Inflammatory macrophage treated with lipopolysaccharide for 4 hours (primary cell): ENCODE measurements at regions not wholly inside any gene's neighbourhood (a gene's known extent, or its start where the extent isn't known, plus 50 kb on each side); places are given as distances from the start of the nearest gene placed in this dataset.

Source experiments
- DNase-seq: peaks from one replicate; pipeline ENCODE4 v3.0.0-alpha.2; 2020

- no peak for DNase-seq
These were observed 290.4 kb upstream of the TNP1 start for GRCh38 chr2:217150236-217150635.

GRCh38 chr2:217149087-217149660 lies 289.3 kb upstream of the TNP1 start:
- no peak for DNase-seq

- no peak for DNase-seq
These were observed 288.0 kb upstream of the TNP1 start for GRCh38 chr2:217147818-217148217.

- DNase-seq = no peak
These were observed 287.1 kb upstream of the TNP1 start for GRCh38 chr2:217146956-217147355.

GRCh38 chr2:217142649-217143266 lies 282.9 kb upstream of the TNP1 start:
- DNase-seq = peak; percentile 31

- DNase-seq = no peak
These were observed 278.4 kb upstream of the TNP1 start for GRCh38 chr2:217138284-217138683.

- DNase-seq = no peak
These were observed 267.9 kb upstream of the TNP1 start for GRCh38 chr2:217127744-217128143.

- DNase-seq = no peak
These were observed 265.1 kb upstream of the TNP1 start for GRCh38 chr2:217125014-217125413.

GRCh38 chr2:217124050-217124449 lies 264.2 kb upstream of the TNP1 start:
- no peak for DNase-seq

GRCh38 chr2:217121565-217121964 lies 261.7 kb upstream of the TNP1 start:
- DNase-seq = no peak

GRCh38 chr2:217120429-217120828 lies 260.6 kb upstream of the TNP1 start:
- no peak for DNase-seq

- no peak for DNase-seq
These were observed 258.9 kb upstream of the TNP1 start for GRCh38 chr2:217118559-217119284.

- DNase-seq = no peak
These were observed 257.7 kb upstream of the TNP1 start for GRCh38 chr2:217117523-217117922.

- no peak for DNase-seq
These were observed 256.7 kb upstream of the TNP1 start for GRCh38 chr2:217116610-217117009.

- DNase-seq = no peak
These were observed 254.3 kb upstream of the TNP1 start for GRCh38 chr2:217114117-217114516.

- no peak for DNase-seq
These were observed 253.6 kb upstream of the TNP1 start for GRCh38 chr2:217113491-217113890.

- DNase-seq = no peak
These were observed 250.7 kb upstream of the TNP1 start for GRCh38 chr2:217110550-217110949.

- no peak for DNase-seq
These were observed 248.7 kb upstream of the TNP1 start for GRCh38 chr2:217108575-217109027.

GRCh38 chr2:217108086-217108485 lies 248.2 kb upstream of the TNP1 start:
- no peak for DNase-seq

- peak; percentile 27 for DNase-seq
These were observed 247.6 kb upstream of the TNP1 start for GRCh38 chr2:217107480-217107879.

- DNase-seq = no peak
These were observed 246.8 kb upstream of the TNP1 start for GRCh38 chr2:217106650-217107014.

GRCh38 chr2:217105733-217106649 lies 246.1 kb upstream of the TNP1 start:
- DNase-seq = no peak
